ENCODE measurements at regions not wholly inside any gene's neighbourhood (a gene's known extent, or its start where the extent isn't known, plus 50 kb on each side); places are given as distances from the start of the nearest gene placed in this dataset.

DNA sequence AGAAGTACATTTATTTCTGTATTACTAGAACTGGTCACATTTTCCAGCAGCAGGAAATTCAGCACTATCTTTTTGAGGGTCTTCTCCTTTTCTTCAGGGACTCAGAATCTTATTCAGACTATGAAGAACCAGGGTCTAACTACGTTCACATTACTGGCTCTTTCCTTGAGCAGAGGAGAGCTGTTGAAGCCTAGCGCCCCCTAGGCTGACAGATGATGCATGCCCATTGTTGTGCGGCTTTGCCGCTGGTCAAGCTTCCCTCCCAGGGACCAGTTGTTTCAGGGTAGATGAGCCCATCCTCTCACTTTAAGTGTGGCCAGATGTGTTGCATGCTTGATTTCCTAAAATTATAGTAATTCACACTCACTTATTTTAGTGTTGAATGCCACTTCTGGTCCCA, 168.2 kb upstream of the PDGFD start:
- no peaks in the 10 kb centered on the region for H3K4me1 ChIP-seq
- intact Hi-C loops (cut with DNase I; ENCODE audit: low total_unique reads), result no loop called here
- H3K36me3 ChIP-seq, result no peaks in the 10 kb centered on the region
- no peaks in the 10 kb centered on the region for H3K9me3 ChIP-seq
- TF ChIP-seq POLR2AphosphoS5 (IDR thresholded peaks at IDR 0.05) (no peak), POLR2A (IDR thresholded peaks at IDR 0.05) (no peak)
- TF ChIP-seq, protein P1, sequence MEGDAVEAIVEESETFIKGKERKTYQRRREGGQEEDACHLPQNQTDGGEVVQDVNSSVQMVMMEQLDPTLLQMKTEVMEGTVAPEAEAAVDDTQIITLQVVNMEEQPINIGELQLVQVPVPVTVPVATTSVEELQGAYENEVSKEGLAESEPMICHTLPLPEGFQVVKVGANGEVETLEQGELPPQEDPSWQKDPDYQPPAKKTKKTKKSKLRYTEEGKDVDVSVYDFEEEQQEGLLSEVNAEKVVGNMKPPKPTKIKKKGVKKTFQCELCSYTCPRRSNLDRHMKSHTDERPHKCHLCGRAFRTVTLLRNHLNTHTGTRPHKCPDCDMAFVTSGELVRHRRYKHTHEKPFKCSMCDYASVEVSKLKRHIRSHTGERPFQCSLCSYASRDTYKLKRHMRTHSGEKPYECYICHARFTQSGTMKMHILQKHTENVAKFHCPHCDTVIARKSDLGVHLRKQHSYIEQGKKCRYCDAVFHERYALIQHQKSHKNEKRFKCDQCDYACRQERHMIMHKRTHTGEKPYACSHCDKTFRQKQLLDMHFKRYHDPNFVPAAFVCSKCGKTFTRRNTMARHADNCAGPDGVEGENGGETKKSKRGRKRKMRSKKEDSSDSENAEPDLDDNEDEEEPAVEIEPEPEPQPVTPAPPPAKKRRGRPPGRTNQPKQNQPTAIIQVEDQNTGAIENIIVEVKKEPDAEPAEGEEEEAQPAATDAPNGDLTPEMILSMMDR (IDR thresholded peaks at IDR 0.05 in 8 of 11, conservative IDR thresholded peaks at IDR 0.05 in 3 of 11), result no peak
- H3K27me3 ChIP-seq (replicated peaks in 1 of 7), result no peaks in the 10 kb centered on the region
- no peak for DNase-seq
- no peak overlapping the region for H3K4me3 ChIP-seq
- H3K27ac ChIP-seq, result no peak overlapping the region
- WGBS, 5 donors, result 37 to 71% (median 67%) methylated on average over 4 of the region's 4 CpGs

DNA sequence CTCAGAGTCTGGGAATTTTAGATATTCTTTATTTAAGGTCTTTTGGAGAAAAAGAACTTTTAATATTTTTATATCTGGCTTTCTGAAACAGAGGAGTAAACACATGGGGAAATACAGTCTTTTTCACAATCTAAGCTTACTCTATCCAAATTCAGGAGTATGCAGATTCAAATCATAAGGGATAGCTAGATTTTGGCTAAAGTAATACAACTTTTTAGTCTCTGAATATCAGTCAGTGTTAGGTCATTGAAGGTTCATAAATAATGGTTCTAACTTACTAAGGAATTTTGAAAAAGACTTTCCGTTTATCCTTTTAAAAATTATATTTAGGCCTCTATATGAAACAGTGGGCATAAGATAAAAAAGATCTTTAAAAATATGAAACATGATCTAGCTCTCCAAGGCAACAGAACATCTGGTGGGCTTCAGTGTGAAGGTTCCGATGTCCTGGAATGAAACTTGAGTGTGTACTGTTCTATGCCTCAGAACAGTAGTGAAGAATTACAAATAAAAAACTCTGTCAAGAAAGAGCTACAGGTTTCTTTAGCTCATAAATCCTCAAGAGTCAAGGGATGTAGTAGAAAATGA, 165.2 kb upstream of the PDGFD start:
- TF ChIP-seq, protein P1 (IDR thresholded peaks at IDR 0.05 in 8 of 11, conservative IDR thresholded peaks at IDR 0.05 in 3 of 11), result no peak
- TF ChIP-seq POLR2A (IDR thresholded peaks at IDR 0.05) (no peak), POLR2AphosphoS5 (IDR thresholded peaks at IDR 0.05) (no peak)
- Histone ChIP-seq H3K27me3 (replicated peaks in 1 of 7) (no peaks in the 10 kb centered on the region), H3K4me3 (no peak overlapping the region), H3K9me3 (no peaks in the 10 kb centered on the region), H3K36me3 (no peaks in the 10 kb centered on the region), H3K4me1 (no peaks in the 10 kb centered on the region), H3K27ac (no peak overlapping the region)
- intact Hi-C loops (cut with DNase I; ENCODE audit: low total_unique reads), result no loop called here
- WGBS, 5 donors, result 84 to 88% (median 85%) methylated on average over 2 of the region's 2 CpGs
- no peak for DNase-seq

DNA sequence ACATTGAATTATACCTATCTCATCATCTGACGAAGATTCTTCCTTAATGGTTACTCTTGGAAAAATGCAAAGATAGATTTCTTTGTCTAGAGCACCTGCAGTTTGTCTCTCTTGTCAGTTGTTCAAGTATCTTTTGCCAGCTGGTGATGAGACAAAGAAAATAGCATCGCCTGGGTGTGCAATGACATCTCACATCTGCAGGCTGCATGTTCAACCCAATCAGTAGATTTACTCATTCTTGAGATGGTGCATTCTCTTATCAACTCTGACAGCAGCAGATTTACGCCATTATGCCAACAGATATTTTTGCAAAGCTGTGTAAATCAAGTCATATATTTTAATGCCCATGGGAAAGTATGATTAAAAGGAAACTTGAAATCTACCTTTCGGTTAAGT, 164.6 kb upstream of the PDGFD start:
- H3K36me3 ChIP-seq, result no peaks in the 10 kb centered on the region
- no peaks in the 10 kb centered on the region for H3K27me3 ChIP-seq (replicated peaks in 1 of 7)
- DNase-seq, result no peak
- H3K4me1 ChIP-seq, result no peaks in the 10 kb centered on the region
- no peak overlapping the region for H3K27ac ChIP-seq
- no peak overlapping the region for H3K4me3 ChIP-seq
- intact Hi-C loops (cut with DNase I; ENCODE audit: low total_unique reads), result no loop called here
- H3K9me3 ChIP-seq, result no peaks in the 10 kb centered on the region
- TF ChIP-seq POLR2AphosphoS5 (IDR thresholded peaks at IDR 0.05) (no peak), POLR2A (IDR thresholded peaks at IDR 0.05) (no peak)
- TF ChIP-seq, protein P1 (IDR thresholded peaks at IDR 0.05 in 8 of 11, conservative IDR thresholded peaks at IDR 0.05 in 3 of 11), result no peak
- 78 to 91% (median 86%) methylated on average over 4 of the region's 4 CpGs for WGBS, 5 donors

DNA sequence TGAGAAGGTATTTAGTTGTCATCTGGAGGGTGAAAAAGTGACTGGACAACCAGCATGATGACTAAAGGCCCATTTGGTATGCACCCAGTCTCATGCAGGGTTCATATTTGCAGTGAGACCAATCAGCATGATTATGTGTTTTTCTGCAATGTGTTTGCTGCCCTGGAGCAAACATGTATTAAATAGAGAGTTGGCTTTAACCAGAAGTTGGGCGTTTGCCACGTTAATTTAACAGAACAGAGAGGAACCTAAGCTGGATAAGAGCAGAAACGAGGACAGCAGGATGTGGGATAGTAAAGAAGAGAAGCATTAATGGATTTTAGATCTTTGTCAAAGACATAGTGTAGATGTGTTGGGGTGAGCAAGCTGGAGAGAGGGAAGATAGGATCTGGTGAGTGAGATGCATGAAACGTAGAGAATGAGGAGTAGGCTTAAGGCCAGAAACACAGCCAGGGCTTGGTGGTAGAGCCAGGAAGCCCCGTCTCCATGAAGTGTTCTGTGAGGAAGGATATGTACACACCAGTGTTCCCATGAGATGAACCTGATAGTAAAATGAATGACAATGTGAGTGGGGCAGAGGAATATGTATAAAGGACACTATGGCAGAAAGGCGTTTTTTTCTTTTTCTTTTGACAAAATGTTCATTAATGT, 164.0 kb upstream of the PDGFD start:
- TF ChIP-seq POLR2A (IDR thresholded peaks at IDR 0.05) (no peak), POLR2AphosphoS5 (IDR thresholded peaks at IDR 0.05) (no peak)
- TF ChIP-seq, protein P1 (IDR thresholded peaks at IDR 0.05 in 8 of 11, conservative IDR thresholded peaks at IDR 0.05 in 3 of 11), result no peak
- Histone ChIP-seq H3K4me3 (no peak overlapping the region), H3K9me3 (no peaks in the 10 kb centered on the region), H3K27ac (no peak overlapping the region), H3K27me3 (replicated peaks in 1 of 7) (no peaks in the 10 kb centered on the region), H3K36me3 (no peaks in the 10 kb centered on the region), H3K4me1 (no peaks in the 10 kb centered on the region)
- DNase-seq, result no peak
- intact Hi-C loops (cut with DNase I; ENCODE audit: low total_unique reads), result no loop called here
- 67 to 79% (median 69%) methylated on average over 6 of the region's 6 CpGs for WGBS, 5 donors
